Stimulated activated CD4-positive, alpha-beta T cell treated with anti-CD3 and anti-CD28 coated beads, Interleukin-15, amount 100 ng/mL, for 48 hours (primary cell): ENCODE measurements at regions not wholly inside any gene's neighbourhood (a gene's known extent, or its start where the extent isn't known, plus 50 kb on each side); places are given as distances from the start of the nearest gene placed in this dataset.
"Not testable (repeated sequence)": the region's sequence is repeated elsewhere in the genome, so short reads cannot be mapped to it uniquely, and the experiment has no call there.

Source experiments
- DNase-seq, 2 donors: peaks; one replicate each; pipeline ENCODE4 v3.0.0-alpha.2; 2020; ENCODE audit warnings: low read depth in 2 of 2

GRCh38 chr4:13762130-13762529 is 134.6 kb upstream of the BOD1L1 start:
- DNase-seq = no peak

- DNase-seq = no peak
These were observed 136.2 kb upstream of the BOD1L1 start for GRCh38 chr4:13763707-13764106.

- no peak for DNase-seq
These were observed 138.0 kb upstream of the BOD1L1 start for GRCh38 chr4:13765539-13765938.

DNA sequence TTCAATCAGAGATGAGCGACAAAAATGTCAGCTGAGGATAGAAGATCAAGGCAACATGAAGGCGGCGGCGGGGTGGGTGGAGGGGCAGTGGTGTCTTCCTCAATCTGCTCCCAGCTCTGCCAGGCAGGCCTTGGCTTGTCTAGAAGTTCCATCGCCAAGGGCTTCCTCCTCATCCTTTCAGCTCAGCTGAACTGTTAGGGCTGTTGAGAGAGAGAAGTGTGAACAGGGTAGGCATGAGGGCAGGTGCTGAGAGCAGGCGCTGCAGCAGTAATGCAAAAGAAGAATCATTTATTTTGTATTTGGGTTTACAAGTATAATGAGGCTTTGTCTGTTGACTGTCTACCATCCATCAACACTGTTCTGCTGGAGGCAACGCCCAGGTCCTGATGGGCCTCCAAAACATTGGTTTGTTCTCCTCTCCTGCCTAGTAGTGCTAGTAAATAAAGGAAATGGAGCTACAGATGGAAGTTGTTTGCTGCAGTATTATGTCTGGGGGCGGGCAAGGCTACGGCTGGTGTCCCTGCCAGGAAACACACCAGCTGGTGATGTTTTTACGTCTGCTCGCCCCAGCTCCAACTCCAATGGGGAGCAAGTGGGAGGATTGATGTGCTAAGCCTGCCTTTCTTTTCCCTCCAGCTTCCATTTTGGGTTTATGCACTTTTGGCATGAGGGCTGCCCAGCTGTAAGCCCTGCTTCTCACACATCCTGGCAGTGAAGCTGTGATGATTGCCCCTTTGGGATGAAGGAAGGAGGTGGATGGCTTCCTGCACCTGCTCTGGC is 139.4 kb upstream of the BOD1L1 start:
- DNase-seq = no peak

- DNase-seq = no peak
These were observed 149.8 kb upstream of the BOD1L1 start for GRCh38 chr4:13777341-13777740.

- DNase-seq = no peak
These were observed 150.8 kb upstream of the BOD1L1 start for GRCh38 chr4:13778367-13778766.

- DNase-seq = no peak
These were observed 154.7 kb upstream of the BOD1L1 start for GRCh38 chr4:13782231-13782630.

- DNase-seq = no peak
These were observed 156.4 kb upstream of the BOD1L1 start for GRCh38 chr4:13783800-13784411.

GRCh38 chr4:13793020-13793710 is 165.6 kb upstream of the BOD1L1 start:
- DNase-seq = no peak

GRCh38 chr4:13794819-13795565 is 167.5 kb upstream of the BOD1L1 start:
- DNase-seq = no peak

DNA sequence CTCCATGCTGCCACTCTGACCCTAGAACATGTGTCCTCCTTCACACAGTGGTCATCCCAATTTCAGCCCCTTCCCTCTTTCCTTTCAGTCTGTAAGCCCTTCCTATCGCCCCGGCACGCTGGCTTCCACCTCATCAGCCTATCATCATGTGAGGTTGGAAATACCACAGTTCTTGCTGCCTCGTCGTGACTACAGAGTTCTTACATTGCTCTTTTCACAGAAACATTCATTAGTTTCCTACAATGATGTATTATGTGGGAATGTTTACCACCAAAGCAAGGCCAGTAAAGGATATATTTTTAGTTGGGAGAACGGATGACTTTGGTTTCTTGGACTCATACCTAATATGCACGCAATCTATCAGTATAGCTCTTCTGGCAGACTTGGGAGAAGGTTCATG is 169.5 kb upstream of the BOD1L1 start:
- no peak for DNase-seq

DNA sequence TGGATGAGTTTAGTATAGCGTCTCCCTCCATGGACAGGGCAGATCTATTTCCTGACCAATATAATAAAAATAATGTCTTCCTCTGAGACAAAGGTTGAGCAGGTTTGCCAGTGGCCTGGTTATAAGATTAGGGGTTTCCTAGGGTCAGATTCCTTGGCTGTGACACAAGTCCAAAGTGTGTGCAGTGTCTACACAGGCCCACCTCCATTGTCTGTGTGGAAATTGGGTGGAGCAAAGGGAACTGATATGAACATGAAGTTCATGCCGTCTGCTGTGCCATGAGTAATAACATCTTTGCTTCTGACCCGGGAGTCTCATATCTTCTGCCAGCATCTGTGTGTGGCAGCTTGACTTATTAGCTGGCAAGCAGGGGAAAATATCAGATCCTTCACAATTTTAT is 187.7 kb upstream of the BOD1L1 start:
- no peak for DNase-seq

GRCh38 chr4:13816472-13816871 is 188.9 kb upstream of the BOD1L1 start:
- DNase-seq = no peak

DNA sequence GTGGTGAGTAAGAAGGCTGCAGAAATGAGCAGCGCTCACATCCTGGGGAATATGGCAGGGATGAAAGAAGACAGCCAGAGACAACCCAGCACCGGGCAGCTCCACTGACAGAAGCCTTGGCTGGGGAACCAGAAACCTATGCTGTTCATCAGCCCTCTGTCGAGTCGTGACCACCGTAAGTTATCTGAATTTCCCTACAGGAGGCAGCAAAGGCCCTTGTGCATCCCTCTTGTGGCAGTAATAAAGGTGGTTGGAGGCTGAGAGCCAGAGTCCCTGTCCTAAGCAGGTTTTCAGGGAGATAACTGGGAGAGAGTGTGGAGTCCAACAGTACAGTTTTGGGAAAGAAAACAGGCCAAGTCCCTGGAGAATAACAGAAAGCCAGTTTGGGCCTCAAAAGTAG is 194.0 kb upstream of the BOD1L1 start:
- no peak for DNase-seq

GRCh38 chr4:13825822-13826221 is 198.3 kb upstream of the BOD1L1 start:
- not testable (repeated sequence) for DNase-seq

- no peak for DNase-seq
These were observed 201.9 kb upstream of the BOD1L1 start for GRCh38 chr4:13829457-13829856.

DNA sequence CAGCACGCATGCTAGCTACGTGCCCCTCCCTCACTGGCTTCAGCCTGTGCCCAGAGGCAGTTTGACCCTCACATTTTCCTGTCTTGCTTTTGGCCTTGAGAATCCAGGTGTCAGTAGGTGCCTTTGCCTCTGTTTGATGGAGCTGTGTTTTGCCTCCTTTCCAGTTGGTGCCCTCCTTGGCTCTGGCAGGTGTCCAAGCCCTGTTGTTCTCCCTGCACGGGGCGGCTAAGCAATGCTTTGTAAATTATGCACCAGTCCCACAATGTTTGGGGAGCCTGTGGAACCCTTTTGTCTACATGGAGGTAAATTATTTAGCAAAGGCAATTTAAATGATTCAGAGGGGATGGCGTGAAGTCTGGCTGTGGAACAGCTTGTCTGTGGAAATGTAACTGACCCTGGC is 202.9 kb upstream of the BOD1L1 start:
- DNase-seq = no peak

- DNase-seq = no peak
These were observed 205.8 kb upstream of the BOD1L1 start for GRCh38 chr4:13833171-13833804.

DNA sequence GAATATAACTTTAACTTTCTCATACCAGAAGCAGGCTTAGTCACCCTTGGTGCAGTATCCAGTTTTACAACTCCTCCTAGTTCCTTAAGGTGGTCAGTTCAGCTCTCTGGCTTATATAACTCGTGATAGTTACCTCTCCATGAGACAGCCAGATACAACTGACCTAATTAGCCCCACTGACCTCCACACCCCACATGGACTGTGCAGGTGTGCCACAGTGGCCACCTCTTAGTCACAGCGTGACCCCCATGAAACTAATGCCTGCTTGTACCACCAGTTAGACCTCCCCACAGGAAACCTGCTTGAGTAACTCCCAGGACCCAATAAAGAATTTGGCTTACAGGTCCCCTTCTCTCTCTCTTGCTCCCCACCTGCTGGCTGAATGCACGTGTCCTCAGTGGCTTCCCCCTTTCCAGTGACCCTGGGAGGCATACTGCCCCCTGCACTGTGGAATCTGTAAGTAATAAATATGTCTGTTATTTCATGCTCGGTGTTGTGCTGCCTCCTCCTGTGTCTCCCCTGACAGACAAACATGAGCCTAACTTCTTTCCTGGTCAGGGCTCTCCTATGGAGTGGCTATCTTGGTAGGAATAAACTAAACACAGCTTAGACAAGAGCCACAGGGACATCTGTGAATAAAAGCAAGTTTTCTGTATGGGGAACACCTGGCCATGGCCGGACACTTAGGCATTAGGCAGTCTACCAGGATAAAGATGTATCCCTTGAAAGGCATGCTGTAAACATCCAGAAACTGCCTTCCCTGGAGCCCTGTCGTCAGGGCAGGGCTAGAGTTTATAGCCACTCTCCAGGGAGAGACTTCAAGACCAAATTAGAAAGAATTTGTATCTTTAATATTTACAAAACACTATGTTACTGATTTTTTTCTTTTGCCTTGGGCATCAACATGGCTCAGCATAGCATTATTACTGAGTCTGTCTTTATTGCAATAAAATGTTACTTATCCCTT is 209.7 kb upstream of the BOD1L1 start:
- DNase-seq = no peak

- DNase-seq = no peak
These were observed 213.1 kb upstream of the BOD1L1 start for GRCh38 chr4:13840502-13841190.
